ENCODE measurements at regions not wholly inside any gene's neighbourhood (a gene's known extent, or its start where the extent isn't known, plus 50 kb on each side); places are given as distances from the start of the nearest gene placed in this dataset.
"Not testable (repeated sequence)": the region's sequence is repeated elsewhere in the genome, so short reads cannot be mapped to it uniquely, and the experiment has no call there.

DNA sequence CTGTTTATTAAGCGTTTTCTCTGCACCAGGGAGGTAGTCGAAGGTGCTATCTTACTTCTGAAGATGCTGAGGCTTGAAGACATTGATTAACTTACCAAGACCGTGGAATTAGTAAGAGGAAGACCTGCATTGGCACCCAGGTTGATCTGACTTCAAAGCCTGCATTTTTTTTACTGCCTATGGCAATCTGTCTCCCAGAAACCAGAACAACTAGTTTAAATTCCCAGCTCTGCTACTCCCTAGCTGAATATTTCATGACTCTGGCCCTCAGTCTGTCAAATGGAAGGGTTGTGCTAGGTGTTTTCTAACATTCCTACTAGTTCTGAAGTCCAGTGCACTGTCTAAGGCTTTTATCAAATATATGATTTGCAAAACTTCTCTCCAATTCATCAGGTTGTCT, 52.0 kb upstream of the GRAMD1B start:
- DNase-seq: no peak

DNA sequence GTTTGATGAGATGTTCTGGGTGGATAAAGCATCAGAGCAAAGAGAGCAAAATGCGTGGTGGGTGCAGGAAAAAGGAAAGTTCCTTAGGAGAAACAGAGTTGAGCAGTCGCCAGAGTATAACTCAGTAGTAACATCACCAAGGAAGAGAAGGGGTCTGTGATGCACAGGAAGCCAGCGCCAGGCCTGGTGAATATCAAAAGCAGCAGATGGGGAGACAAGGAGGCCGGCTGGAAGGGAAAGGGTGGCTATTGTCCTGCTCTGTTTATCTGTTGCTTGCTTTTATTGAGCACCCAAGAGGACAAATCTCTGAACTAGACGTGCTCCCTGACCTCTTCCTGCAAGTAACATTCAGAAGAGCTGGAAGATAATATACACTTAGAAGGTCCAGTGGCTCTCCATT, 52.7 kb upstream of the GRAMD1B start:
- DNase-seq: no peak

DNA sequence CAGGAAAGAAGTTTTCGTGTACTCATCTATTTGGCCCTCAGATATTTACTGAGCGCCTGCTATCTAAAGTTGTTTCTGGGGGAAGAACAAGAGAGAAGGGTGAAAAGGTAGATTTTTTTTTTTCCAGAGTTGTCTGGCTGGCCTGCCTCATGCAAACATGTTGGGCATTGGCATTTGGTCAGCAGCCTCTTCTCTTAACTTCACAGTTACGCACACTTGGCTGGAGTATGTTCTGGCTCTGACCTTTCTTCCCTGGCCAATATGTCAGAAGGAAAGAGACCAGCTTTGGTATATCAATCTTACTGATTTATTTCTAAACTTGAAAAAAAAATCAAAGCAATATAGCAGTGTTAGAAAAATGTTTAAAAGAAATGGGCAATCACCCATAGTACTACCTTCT, 54.2 kb upstream of the GRAMD1B start:
- no peak for DNase-seq

DNA sequence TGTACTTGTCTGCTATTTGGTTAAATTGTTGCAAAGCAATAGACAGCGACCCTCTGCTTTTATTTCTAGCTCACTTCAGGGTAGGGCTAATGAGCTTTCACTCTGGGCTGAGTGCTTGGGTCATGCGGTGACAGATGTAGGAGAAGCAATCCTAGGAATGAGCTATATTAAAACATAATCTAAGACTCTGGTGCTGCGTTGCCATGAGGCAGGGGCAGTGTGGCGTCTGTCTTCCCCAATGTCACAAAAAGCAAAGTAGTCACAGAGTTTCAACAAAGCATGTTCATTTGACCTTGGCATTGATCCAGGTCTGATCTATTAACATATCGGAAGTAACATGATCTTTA, 55.5 kb upstream of the GRAMD1B start:
- no peak for DNase-seq

DNA sequence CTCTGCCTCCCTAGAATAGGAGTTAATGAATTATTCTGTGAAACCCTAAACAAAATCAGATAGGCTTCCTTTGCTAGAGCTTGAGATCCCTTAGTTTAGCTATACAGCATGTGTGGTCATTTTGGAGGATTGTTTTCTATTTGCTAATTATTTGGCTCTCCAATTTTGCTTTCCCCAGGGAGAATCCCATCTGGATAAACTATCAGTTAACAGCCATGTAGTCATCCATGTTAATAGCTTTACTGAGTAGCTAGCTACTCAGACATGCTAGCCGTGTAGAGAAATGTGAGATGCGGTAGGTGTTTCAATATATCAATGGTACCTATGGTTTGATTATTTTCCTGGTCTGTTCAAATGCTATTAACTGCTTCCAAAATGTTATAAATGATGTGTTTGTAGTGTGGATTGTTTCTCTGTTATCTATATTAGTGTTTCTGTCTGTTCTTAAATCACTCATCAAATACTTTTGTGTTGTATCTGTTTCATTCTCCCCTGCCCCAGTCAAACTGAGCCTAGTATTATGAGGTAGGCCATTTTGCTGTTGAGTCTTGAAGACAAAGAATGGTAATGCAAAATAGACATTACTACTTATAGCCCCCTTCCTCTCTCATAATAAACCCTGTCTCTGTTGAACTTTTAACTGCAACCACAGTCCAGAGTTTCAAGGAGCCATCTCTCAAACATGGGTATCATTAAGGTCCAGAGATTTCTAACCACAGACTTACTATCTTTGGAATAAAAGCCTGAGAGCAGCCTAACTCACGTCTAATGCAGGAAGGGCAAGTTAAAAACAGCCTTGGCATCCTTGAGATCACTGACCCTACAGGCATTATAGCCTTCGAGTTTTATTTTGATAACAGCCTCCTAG, 56.1 kb upstream of the GRAMD1B start:
- no peak for DNase-seq

DNA sequence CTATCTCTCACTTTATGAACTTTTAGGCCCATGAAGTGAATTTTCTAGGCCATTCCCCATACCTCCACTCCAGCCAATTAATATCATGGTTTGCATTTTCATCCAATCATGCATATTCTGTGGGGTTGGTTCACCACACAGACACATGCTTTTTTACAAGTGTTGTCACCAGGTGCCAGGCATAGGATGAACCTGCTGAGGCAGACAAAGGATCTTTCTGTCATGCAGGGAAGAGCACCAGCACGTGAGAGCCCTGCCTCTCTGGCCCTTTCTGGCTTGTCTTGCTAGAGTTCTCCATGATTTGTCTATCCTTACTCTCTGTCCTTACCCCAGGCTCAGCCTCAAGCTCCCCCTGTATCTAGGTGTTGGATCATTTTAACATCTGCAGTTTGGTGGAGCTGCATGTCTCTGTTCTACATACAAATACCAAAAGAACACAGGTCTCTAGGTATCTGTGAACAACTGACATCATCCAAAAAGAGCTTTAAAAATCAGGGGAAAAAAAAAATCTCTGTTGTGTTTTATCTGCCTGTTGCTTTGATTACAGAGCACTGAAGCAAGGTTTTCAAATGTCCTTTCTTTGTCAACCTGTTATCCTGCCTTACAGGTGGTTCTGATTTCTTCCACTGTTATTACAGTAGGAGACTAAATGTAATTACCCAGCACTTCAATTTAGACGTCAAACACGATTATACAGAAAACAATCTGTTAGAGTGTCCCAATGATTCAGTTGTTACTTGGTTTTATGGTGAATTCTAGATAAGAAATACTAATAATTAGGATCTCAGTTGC, 58.4 kb upstream of the GRAMD1B start:
- no peak for DNase-seq

DNA sequence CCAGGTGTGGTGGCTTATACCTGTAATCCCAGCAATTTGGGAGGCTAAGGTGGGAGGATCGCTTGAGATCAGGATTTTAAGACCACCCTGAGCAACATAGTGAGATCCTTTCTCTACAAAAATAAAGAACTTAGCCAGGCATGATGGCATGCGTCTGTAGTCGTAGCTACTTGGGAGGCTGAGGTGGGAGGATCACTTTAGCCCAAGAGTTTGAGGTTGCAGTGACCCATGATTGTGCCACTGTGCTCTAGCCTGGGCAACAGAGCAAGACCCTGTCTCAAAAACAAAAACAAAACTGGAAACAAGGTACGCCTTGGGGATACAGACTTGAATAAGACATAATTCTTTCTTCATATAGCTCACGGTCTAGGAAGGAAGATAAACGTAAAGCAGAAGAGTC, 63.1 kb upstream of the GRAMD1B start:
- DNase-seq: no peak

DNA sequence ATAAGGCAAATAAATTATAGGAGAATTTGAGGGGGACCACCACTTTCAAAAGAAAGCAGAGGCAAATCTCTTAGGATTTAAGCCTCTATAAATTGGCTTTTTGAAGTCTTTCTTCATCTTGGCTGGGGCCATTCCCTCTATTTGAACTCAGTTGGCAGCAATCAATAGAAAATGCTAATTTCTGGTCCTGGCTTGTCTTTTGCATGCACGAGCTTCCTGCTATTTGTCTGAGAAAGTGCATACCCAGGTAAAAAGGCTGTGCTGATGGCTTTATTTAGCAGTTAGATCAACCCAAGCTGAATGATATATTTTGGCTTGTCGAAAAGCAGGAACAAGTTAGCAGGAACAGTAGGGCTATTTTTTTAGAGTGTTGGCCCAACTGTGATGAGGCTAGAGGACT, 64.1 kb upstream of the GRAMD1B start:
- no peak for DNase-seq

DNA sequence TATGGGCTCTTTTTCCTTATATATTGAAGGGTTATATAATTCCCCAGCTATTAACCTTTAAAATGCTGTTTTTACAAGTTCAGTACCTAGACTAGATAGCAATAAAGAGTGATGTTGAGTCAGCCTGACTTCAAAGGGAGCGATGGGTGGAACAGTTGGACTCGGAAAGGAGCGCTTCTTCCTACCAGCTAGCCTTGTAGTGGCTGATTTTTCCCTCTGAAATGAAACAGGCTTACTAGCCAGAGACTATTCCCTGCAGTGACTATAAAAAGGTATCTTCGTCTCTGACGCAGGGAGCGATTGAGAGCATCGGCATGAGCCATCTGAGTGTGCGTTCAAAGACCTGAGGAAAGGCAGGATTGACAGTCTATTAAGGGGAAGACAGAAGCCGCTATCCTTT, 66.0 kb upstream of the GRAMD1B start:
- DNase-seq: no peak

DNA sequence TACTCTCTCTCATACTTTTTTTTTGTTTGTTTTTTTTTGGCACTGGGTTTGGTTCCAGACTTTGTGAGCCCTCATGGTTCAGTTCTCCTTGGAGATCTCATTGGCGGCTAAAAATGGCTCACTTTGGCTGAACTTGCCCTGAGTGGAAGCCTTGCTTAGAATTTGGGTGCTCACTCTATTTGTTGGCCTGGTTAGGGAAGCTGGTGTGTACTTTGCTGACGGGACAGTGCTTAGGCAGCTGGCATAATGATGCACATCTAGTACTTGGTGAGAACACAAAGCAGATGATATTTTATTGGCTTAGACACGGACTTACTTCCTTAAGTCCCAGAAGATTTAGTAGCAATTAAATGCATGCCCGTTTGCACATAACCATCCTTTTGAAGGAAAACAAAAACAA, 66.5 kb upstream of the GRAMD1B start:
- no peak for DNase-seq

DNA sequence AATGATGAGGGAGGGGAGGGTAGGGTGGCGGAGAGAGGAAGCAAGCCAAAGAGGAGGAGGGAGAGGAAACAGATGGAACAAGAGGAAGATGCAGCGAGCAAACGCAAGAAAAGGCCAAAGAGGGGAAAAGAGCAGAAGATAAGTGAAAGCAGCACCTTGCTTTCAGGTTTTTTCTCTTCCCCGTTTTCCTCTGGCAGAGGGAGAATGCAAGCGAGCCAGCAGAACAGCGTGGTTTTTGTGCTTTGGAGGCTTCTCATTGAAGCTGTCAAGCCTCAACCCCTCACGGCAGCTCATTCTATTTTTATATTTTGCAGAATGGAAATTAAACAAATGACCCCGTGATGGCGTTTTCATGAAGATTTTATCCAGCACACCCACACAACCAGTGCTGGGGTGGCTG, 67.1 kb upstream of the GRAMD1B start:
- no peak for DNase-seq

DNA sequence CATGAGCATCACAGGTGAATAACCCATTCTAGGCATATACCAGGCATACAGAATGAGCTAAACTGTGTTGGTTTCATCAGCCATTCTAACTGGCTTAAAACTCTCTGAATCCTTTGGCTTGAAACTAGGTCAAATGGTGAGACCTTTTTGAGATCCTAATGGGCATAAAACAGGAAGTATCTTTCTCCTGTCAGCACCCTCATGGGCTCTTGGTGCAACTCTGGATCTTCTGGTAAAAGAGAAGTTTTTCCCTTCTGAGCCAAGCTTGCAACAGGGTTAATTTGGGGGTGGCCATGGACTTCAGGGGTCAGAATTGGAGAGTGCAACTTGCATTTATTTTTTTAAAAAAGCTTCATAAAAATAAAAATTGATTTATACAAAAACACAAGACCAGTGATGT, 67.9 kb upstream of the GRAMD1B start:
- DNase-seq: no peak

DNA sequence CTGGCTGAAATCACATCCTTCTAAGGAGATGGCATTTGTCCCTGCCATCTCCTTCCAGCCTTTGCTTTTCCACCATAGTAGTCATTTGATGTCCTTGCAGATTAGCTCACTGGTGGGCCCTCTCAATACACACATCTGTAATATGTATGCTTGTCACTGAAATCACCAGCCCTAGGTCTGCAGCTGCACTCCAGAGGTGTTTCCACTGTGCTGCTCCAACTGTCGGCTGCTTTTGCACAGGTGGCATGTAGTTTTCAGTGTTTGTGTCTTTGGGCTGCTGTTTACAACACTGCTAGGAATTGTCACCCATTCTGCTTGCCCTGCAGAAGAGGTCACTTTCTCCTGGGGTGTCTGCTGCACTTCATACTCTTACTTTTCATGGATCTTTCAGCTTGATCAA, 69.0 kb upstream of the GRAMD1B start:
- DNase-seq: no peak

DNA sequence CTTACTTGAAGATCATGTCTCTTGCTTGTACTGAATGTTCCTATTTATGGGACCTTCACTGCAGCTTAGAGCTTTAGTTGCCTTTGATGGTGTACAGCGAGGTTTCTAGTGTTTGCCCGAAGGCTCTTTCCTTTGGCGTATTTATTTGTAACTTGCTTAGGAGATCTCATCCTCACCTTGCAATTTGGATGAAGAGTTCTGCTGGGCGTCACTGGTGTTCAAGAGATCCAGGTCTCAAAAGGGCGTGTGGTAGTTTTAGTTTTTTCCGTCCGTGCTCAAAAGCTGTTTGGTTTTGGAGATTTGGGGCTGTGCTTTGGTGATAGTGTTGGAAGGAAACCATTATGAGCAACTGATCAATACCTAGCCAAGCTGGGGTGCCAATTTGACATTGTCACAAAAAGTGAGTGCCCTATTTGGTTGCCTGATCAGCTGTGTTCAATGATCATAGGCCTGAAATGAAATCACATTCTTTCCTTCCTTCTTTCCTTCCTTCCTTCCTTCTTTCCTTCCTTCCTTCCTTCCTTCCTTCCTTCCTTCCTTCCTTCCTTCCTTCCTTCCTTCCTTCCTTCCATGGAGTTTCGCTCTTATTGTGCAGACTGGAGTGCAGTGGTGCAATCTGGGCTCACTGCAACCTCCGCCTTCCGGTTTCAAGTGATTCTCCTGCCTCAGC, 69.7 kb upstream of the GRAMD1B start:
- no peak for DNase-seq

DNA sequence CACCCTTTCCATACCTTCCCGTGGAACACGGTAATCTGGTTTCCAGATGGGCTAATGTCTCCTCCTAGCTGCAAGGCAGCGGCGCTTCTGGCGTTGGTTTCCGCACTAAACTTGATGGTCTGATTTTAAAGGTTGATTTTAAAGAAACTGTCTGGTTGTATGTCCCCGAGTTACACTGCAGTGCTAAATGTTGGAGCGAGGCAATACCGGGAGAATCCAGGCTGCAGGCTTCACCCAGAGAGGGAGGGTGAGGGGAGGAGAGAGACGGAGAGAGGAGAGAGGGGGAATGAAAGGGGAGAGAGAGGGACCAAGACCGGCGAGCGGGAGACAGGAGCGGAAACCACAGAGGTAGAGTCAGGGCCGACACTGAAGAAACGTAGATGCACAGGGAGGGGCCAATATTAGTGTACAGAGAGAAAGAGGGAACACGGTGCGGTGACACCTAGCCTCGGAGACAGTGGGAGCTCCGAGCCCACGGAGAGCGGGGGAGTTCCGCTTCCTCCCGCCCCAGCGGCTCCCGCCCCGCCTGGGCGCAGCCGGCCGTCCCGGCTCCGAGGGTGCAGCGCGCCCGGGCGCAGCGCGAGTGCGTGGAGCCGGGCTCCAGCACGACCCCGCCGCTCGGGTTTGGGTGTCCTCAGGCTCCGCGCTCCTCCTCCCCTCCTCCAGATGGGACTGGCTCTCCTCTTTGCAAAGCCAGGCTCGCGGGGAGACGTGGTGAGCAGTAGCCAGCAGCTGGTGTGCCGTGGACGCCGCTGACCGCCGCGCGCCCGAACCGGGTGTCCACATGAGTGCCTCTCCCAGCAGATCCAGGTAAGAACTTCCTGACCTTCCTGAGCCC, 71.9 kb upstream of the GRAMD1B start:
- DNase-seq: no peak

DNA sequence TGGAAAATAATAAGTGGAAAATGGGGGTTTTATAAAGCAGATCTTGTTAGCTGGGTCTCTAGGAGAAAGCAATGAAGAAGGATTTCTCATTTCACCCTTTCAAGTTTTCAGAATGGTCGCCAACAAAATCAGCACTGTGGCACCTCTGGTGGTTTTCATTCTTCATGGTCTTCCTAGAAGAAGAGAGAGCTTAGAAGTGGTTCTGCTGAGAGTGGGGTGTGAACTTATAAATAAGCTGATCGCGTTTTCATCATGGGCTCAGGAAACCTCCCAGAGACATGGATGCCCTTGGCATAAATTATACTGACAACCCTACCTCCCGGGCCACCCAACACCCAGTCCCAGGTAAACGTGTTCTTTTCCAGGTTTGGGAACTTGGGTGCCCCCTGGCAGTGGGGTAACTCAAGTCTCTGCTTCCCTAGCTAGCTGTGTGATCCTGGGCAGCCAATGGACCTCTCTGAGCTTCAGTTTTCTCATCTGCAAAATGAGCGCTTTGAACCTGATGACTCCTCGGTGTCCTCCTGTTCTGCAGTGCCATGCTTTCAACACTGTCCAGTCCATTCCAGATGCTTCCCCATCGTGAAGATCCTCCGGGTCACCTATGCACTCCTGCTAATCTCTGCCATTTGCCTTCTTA, 72.6 kb upstream of the GRAMD1B start:
- DNase-seq: no peak

DNA sequence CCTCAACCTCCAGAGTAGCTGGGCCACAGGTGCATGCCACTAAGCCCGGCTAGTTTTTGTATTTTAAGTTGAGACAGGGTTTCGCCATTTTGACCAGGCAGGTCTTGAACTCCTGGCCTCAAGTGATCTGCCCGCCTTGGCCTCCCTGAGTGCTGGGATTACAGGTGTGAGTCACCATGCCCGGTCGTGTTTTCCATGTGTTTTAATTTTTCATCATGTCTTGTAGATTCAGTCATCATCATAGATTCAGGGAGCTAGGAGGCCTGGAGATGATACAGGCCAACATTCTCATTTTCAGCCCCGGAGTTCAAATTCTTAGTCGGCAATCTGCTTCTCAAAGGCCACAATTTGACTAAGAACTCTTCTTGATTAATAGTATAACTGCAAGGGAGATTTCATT, 73.5 kb upstream of the GRAMD1B start:
- no peak for DNase-seq

DNA sequence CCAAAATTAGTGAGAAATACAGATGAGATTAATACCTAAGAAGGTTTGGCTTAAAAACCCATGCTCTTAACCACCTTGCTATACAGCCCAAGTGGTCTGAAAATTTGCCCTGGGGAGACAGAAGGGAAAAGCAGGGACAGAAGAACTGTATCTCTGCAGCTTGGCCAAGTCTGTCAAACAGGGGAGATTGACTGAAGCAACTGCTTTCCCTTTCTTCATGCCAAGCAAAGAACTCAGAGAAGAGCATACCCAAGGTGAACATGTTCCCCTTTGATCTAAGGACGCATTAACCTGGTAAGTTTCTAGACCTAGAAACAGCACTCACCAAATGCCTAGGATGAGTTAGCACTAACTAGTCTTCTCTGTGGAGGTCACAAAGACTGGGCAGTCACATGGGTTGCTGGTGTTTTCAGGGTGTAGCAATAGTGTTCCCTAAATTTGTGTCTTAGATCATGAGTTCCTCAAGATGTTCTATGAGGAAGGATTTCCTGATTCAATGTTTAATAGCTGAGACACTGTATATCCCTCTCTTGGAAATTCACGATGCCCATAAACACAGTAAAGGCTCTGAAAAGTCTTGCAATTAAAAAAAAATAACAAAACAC, 75.6 kb upstream of the GRAMD1B start:
- DNase-seq: no peak

DNA sequence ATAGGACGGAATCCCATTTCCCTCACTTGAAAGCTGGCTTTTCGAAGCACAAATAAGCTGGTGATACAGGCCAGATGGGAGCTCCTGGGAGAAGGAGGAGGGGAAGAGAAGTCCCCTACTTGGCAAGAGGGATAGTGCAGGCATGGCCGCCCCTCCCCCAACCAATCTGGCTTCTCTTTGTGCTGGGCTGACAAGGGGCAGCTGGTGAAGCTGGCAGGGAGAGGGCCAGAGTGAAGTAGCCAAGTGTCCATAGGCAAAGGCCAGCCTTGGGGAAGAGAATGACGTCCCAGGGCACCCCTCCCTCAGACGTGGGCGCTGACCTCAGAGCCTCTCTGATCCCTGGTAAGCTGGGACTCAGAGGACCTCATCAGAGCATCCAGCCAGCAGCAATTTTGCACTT, 78.7 kb upstream of the GRAMD1B start:
- no peak for DNase-seq

DNA sequence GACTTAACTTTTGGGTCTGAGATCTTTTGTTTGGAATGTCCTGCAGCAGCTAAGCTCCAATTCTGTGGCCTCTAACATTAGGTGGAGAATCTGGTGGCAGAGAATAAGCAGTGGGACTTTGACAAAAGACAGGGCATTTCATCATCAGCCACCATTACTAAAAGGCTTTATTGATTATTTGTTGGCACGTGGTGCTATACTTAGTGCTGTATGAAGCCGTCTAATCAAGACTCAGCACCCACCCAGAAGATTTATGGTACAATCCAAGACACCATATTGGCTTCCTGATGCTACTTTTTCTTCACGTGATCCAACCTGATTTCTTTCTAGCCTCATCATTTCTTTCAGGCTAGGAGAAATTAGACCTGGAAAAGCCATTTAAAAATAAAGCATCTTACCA, 80.7 kb upstream of the GRAMD1B start:
- DNase-seq: no peak

DNA sequence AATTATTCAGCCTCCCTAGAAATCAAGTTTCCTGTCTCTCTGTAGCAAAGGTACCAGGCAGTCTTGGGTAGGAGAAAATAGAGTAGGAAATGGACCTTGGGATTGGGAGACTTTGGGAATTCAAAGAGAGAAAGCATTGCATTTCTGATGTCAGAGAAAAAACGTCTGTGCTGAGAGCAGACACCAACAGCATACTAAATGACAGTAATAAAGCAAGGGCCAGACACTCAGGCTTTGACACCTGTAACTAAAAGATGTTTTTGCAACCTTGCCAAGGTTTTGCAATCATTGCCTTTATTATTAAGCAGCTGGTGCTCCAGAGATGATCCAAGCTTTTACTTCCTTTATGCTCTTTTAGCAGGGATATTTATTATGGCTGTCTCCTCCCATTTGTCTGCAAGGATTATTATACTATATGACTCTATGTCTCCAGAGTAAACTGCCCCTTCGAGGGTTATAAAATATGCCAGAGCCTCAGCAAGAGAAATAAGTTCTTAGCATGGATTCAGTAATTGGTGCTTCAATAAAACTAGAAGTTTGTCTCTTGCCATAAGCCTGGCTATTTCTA, 85.2 kb upstream of the GRAMD1B start:
- no peak for DNase-seq

DNA sequence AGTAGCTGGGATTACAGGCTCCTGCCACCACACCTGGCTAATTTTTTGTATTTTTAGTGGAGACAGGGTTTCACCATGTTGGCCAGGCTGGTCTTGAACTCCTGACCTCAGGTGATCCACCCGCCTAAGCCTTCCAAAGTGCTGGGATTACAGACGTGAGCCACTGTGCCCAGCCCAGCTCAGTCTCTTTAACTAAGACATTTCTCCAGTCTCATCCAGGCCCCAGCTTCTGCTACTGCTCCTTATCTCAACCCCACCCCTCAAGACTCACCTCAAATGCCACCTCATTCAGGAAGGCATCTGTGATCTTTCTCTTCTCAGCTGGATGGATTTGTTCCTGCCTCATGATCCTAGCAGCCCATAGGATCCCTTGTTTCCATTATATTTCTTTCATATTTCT, 85.9 kb upstream of the GRAMD1B start:
- DNase-seq: not testable (repeated sequence)

Data from NK-92 treated with Interleukin-12 subunit alpha and Interleukin-12 subunit beta, amount 100 ng/mL, for 24 hours (cell line).